Cardiac fibroblast (primary cell): ENCODE measurements at regions not wholly inside any gene's neighbourhood (a gene's known extent, or its start where the extent isn't known, plus 50 kb on each side); places are given as distances from the start of the nearest gene placed in this dataset.

ENCODE experiments used
- DNase-seq, 2 donors: peaks; one replicate each; pipeline versions ENCODE4 v3.0.0 to v3.0.0-alpha.2; 2010; ENCODE audit warnings: low read depth in 2 of 2
- H3K4me3 ChIP-seq, 2 donors: replicated peaks in 1 of 2; 1 replicate in 1 of 2; 2 replicates in 1 of 2; pipeline ENCODE4 v1.5.1; 2011; ENCODE audit warnings: low read depth in 2 of 2, low read length in 2 of 2, mild to moderate bottlenecking in 2 of 2, moderate library complexity in 1 of 2
- TF ChIP-seq, protein P1 (sequence below): IDR thresholded peaks from one replicate; pipeline ENCODE4 v1.5.1; 2011; ENCODE audit warnings: low read depth, mild to moderate bottlenecking, low read length, inconsistent platforms

DNA sequence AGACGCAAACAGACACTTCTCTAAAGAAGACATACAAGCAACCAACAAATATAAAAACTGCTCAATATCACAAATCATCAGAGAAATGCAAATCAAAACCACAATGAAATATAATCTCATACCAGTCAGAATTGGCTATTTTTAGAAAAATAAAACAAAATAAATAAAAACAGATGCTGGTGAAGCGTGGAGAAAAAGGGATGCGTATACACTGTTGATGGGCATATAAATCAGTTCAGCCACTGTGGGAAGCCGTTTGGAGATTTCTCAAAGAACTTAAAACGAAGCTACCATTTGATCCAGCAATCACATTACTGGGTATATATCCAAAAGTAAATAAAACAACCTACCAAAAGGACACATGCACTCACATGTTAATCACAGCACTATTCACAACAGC lies 206.2 kb downstream of the HNMT start:
- TF ChIP-seq, protein P1, sequence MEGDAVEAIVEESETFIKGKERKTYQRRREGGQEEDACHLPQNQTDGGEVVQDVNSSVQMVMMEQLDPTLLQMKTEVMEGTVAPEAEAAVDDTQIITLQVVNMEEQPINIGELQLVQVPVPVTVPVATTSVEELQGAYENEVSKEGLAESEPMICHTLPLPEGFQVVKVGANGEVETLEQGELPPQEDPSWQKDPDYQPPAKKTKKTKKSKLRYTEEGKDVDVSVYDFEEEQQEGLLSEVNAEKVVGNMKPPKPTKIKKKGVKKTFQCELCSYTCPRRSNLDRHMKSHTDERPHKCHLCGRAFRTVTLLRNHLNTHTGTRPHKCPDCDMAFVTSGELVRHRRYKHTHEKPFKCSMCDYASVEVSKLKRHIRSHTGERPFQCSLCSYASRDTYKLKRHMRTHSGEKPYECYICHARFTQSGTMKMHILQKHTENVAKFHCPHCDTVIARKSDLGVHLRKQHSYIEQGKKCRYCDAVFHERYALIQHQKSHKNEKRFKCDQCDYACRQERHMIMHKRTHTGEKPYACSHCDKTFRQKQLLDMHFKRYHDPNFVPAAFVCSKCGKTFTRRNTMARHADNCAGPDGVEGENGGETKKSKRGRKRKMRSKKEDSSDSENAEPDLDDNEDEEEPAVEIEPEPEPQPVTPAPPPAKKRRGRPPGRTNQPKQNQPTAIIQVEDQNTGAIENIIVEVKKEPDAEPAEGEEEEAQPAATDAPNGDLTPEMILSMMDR: no peak
- no peak overlapping the region for H3K4me3 ChIP-seq
- no peak for DNase-seq

DNA sequence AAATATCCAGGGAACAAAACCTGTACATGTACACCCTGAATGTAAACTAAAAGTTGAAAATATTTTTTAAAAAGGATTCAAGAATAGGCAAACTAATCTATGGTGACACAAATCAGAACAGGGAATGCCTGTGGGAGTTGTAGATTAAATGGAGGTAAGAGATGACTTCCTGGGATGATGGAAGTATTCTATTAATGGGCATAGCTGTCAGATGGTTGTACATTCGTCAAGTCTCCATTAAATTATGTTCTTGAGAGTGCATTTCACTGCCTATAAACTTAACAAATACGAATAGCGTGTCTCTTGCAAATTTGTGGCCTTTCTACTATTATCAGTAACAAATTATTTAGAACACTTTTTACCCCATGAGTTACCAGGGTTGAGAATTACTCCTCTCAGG lies 207.0 kb downstream of the HNMT start:
- TF ChIP-seq, protein P1: no peak
- no peak for DNase-seq
- no peak overlapping the region for H3K4me3 ChIP-seq

- no peak overlapping the region for H3K4me3 ChIP-seq
- no peak for DNase-seq
- TF ChIP-seq, protein P1: no peak
Observed at GRCh38 chr2:138175066-138175465, 210.8 kb downstream of the HNMT start.

DNA sequence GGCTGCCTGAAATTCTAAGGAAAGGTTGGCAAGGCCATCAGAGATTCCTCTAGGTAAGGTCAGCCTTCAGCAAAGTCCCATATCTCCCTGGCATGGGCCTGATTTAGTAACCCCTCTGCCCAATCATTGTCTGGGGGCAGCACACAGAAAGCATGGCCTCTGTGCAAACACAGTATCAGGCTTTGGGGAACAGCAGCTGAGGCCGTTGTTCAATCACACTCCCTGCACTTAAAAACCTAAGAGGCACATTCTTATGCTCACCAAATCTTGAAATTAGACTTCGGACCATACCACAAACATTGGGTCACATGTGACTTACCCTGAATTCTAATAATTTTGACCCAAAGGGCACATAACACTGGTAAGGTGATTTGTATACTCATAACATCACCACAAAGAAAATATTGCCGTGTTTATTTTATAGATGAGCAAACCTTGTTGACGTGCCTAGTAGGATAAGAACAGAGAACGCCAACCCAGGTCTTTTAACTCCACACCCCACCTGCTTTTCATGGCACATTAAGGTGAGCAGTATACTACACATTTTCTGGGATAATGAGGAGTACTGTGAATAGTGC lies 212.7 kb downstream of the HNMT start:
- DNase-seq: no peak
- TF ChIP-seq, protein P1: no peak
- H3K4me3 ChIP-seq: no peak overlapping the region

- TF ChIP-seq, protein P1: no peak
- peak in 1 of 2 donors; percentile 5 for DNase-seq
- H3K4me3 ChIP-seq: no peak overlapping the region
Observed at GRCh38 chr2:138177693-138178092, 213.4 kb downstream of the HNMT start.

- peak; percentile 11 to 22 for DNase-seq
- TF ChIP-seq, protein P1: no peak
Observed at GRCh38 chr2:138180692-138181386, 216.6 kb downstream of the HNMT start.

More at GRCh38 chr2:138180692-138181386, 216.6 kb downstream of the HNMT start:
- no peak overlapping the region for H3K4me3 ChIP-seq
